DOHH2 (cell line): ENCODE measurements at regions not wholly inside any gene's neighbourhood (a gene's known extent, or its start where the extent isn't known, plus 50 kb on each side); places are given as distances from the start of the nearest gene placed in this dataset.

Experiments
- H3F3A ChIP-seq: fragments of 200-600 bp; sonication (generic), shearing (Covaris generic); 2 replicates; pipeline ENCODE4 v1.6.0; 2016; ENCODE audit warnings: antibody characterized with exemption, mild to moderate bottlenecking; ENCODE audit not compliant: control insufficient read depth, insufficient read depth
- H3K27ac ChIP-seq: fragments of 200-600 bp; sonication (generic); 2 replicates; pipeline ENCODE4 v1.5.1; 2014; ENCODE audit warnings: low read depth, mild to moderate bottlenecking, low read length, moderate library complexity
- H3K27me3 ChIP-seq: fragments of 200-600 bp; sonication (generic); 2 replicates; pipeline ENCODE4 v1.6.1; 2014; ENCODE audit warnings: mild to moderate bottlenecking, low read length, mixed read lengths; ENCODE audit not compliant: control insufficient read depth
- H3K36me3 ChIP-seq: fragments of 200-600 bp; sonication (generic); 2 replicates; pipeline ENCODE4 v1.6.1; 2014; ENCODE audit warnings: mild to moderate bottlenecking, low read length, moderate library complexity, mixed read lengths; ENCODE audit not compliant: control insufficient read depth
- H3K4me1 ChIP-seq: fragments of 200-600 bp; sonication (generic); 2 replicates; pipeline ENCODE4 v1.6.1; 2014; ENCODE audit warnings: mild to moderate bottlenecking, low read length, mixed read lengths; ENCODE audit not compliant: control insufficient read depth
- H3K4me2 ChIP-seq: fragments of 200-600 bp; sonication (generic); 2 replicates; pipeline ENCODE4 v1.6.0; 2014; ENCODE audit warnings: mild to moderate bottlenecking, low read length, moderate library complexity
- H3K4me3 ChIP-seq: fragments of 200-600 bp; sonication (generic); 2 replicates; pipeline ENCODE4 v1.5.1; 2014; ENCODE audit warnings: mild to moderate bottlenecking, low read length, mixed read lengths
- H3K79me2 ChIP-seq: fragments of 200-600 bp; sonication (generic); 2 replicates; pipeline ENCODE4 v1.6.1; 2014; ENCODE audit warnings: mild to moderate bottlenecking, low read length, mixed read lengths; ENCODE audit not compliant: control insufficient read depth
- H3K9me2 ChIP-seq: fragments of 200-600 bp; sonication (generic); replicated peaks from 2 replicates; pipeline ENCODE4 v1.6.1; 2014; ENCODE audit warnings: mild to moderate bottlenecking, low read length, mixed read lengths; ENCODE audit not compliant: control insufficient read depth
- H3K9me3 ChIP-seq: fragments of 200-600 bp; sonication (generic); 2 replicates; pipeline ENCODE4 v1.6.1; 2014; ENCODE audit warnings: antibody characterized with exemption, low read length, mixed read lengths; ENCODE audit not compliant: control insufficient read depth, insufficient read depth
- H4K20me1 ChIP-seq: fragments of 200-600 bp; sonication (generic); 2 replicates; pipeline ENCODE4 v1.6.0; 2014; ENCODE audit warnings: low read depth, mild to moderate bottlenecking, antibody characterized with exemption, low read length, moderate library complexity; ENCODE audit not compliant: control insufficient read depth, insufficient read depth
- CTCF ChIP-seq: fragments of 200-600 bp; sonication (generic); IDR thresholded peaks from one replicate; pipeline ENCODE4 v1.5.1; 2014; ENCODE audit warnings: antibody characterized with exemption, mild to moderate bottlenecking, low read depth, low read length; ENCODE audit not compliant: poor library complexity, severe bottlenecking
- EZH2phosphoT487 ChIP-seq: fragments of 200-600 bp; sonication (generic); IDR thresholded peaks from 2 replicates; pipeline ENCODE4 v1.6.1; 2017; ENCODE audit warnings: borderline replicate concordance, mild to moderate bottlenecking, antibody characterized with exemption, low read length, moderate library complexity, mixed read lengths

- H3K4me3 ChIP-seq, result no peak overlapping the region
- no peaks in the 10 kb centered on the region for H3K79me2 ChIP-seq
- no peaks in the 10 kb centered on the region for H3F3A ChIP-seq
- no peak overlapping the region for H3K4me2 ChIP-seq
- no peaks in the 10 kb centered on the region for H3K9me2 ChIP-seq
- no peaks in the 10 kb centered on the region for H3K36me3 ChIP-seq
- H4K20me1 ChIP-seq, result no peaks in the 10 kb centered on the region
- H3K9me3 ChIP-seq, result no peaks in the 10 kb centered on the region
- no peaks in the 10 kb centered on the region for H3K4me1 ChIP-seq
- no peak overlapping the region for H3K27ac ChIP-seq
- no peak for TF ChIP-seq EZH2phosphoT487
- TF ChIP-seq CTCF, result no peak
- no peaks in the 10 kb centered on the region for H3K27me3 ChIP-seq
These were observed 72.1 kb upstream of the MYCBP2 start for GRCh38 chr13:77398825-77399620.

- H3K79me2 ChIP-seq, result no peaks in the 10 kb centered on the region
- H3K27me3 ChIP-seq, result no peaks in the 10 kb centered on the region
- TF ChIP-seq CTCF (no peak), EZH2phosphoT487 (no peak)
- no peaks in the 10 kb centered on the region for H3K9me2 ChIP-seq
- no peaks in the 10 kb centered on the region for H3K36me3 ChIP-seq
- H3K4me2 ChIP-seq, result no peak overlapping the region
- no peaks in the 10 kb centered on the region for H3K4me1 ChIP-seq
- no peaks in the 10 kb centered on the region for H3F3A ChIP-seq
- H3K27ac ChIP-seq, result no peak overlapping the region
- no peaks in the 10 kb centered on the region for H4K20me1 ChIP-seq
- H3K4me3 ChIP-seq, result no peak overlapping the region
- no peaks in the 10 kb centered on the region for H3K9me3 ChIP-seq
These were observed 70.7 kb upstream of the MYCBP2 start for GRCh38 chr13:77397636-77398035.

GRCh38 chr13:77391475-77391874 lies 64.6 kb upstream of the MYCBP2 start:
- Histone ChIP-seq H3K4me3 (no peak overlapping the region), H3F3A (no peaks in the 10 kb centered on the region), H3K9me3 (no peaks in the 10 kb centered on the region), H3K4me2 (no peak overlapping the region), H4K20me1 (no peaks in the 10 kb centered on the region), H3K27me3 (no peaks in the 10 kb centered on the region), H3K36me3 (no peaks in the 10 kb centered on the region), H3K4me1 (no peaks in the 10 kb centered on the region), H3K9me2 (no peaks in the 10 kb centered on the region), H3K27ac (no peak overlapping the region), H3K79me2 (no peaks in the 10 kb centered on the region)
- no peak for TF ChIP-seq CTCF
- no peak for TF ChIP-seq EZH2phosphoT487
